ENCODE measurements at regions not wholly inside any gene's neighbourhood (a gene's known extent, or its start where the extent isn't known, plus 50 kb on each side); places are given as distances from the start of the nearest gene placed in this dataset.

- DNase-seq: no peak
Measured at GRCh38 chr6:87840324-87840723, 138.3 kb upstream of the AKIRIN2 start.

DNA sequence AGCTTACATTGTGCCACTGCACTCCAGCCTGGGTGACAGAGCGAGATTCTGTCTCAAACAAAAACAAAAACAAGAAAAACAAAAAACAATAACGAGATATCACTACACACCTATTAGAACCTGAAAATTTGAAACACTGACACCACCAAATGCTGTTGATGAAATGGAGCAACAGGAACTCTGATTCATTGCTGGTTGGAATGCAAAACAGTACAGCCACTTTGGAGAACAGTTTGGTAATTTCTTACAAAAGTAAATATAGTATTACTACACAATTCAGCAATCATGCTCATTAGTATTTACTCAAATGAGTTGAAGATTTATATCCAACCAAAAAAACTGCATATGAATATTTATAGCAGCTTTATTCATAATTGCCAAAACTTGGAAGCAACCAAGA, 135.8 kb upstream of the AKIRIN2 start:
- DNase-seq: no peak
- Mint-ChIP-seq H3K4me1 (no peaks in the 10 kb centered on the region), H3K9me3 (peaks cover 3 to 6% of the 10 kb centered on the region in 2 donors), H3K36me3 (peaks cover 2 to 4% of the 10 kb centered on the region in 2 donors), H3K4me3 (no peak overlapping the region), H3K27ac (no peak overlapping the region), H3K27me3 (no peaks in the 10 kb centered on the region)
- no peak for ATAC-seq (replicated peaks)

More at GRCh38 chr6:87840324-87840723, 138.3 kb upstream of the AKIRIN2 start:
- H3K9me3 Mint-ChIP-seq: peaks cover 3 to 6% of the 10 kb centered on the region in 2 donors
- H3K27ac Mint-ChIP-seq: no peak overlapping the region
- ATAC-seq (replicated peaks): no peak
- peaks cover 2 to 4% of the 10 kb centered on the region in 2 donors for H3K36me3 Mint-ChIP-seq
- H3K27me3 Mint-ChIP-seq: no peaks in the 10 kb centered on the region
- no peak overlapping the region for H3K4me3 Mint-ChIP-seq
- no peaks in the 10 kb centered on the region for H3K4me1 Mint-ChIP-seq

- no peaks in the 10 kb centered on the region for H3K27me3 Mint-ChIP-seq
- peaks cover 3 to 6% of the 10 kb centered on the region in 2 donors for H3K9me3 Mint-ChIP-seq
- H3K36me3 Mint-ChIP-seq: peaks cover 2 to 4% of the 10 kb centered on the region in 2 donors
- no peak for DNase-seq
- no peak overlapping the region for H3K27ac Mint-ChIP-seq
- no peak for ATAC-seq (replicated peaks)
- no peaks in the 10 kb centered on the region for H3K4me1 Mint-ChIP-seq
- H3K4me3 Mint-ChIP-seq: no peak overlapping the region
Measured at GRCh38 chr6:87837444-87837843, 135.4 kb upstream of the AKIRIN2 start.

- ATAC-seq (replicated peaks): peak; percentile 86 to 88
- no peaks in the 10 kb centered on the region for H3K9me3 Mint-ChIP-seq
- peak overlapping the region; percentile 83 to 87 for H3K4me3 Mint-ChIP-seq
- H3K27me3 Mint-ChIP-seq: peaks cover 0 to 5% of the 10 kb centered on the region in 2 donors
- peak overlapping the region; percentile 93 for H3K27ac Mint-ChIP-seq
- H3K4me1 Mint-ChIP-seq: peaks cover 1 to 16% of the 10 kb centered on the region in 2 donors
- no peak for DNase-seq
- H3K36me3 Mint-ChIP-seq: no peaks in the 10 kb centered on the region
Measured at GRCh38 chr6:87832025-87832825, 130.2 kb upstream of the AKIRIN2 start.

DNA sequence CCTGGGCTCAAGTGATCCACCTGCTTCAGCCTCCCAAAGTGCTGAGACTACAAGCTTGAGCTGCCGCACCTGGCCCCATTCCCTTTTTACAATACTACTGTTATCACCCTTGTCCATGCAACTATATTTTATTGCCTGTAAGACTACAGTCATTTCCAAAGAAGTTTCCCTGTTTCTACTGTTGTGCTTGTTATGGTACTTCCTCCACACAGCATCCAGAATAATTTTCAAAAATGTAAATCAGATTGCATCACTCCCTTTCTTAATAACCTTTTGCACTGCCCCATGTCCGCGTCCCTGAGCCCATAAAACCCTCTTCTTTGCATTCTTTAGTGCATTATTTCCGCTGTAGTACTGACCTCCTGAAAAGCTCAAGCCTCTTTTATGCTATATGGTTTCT, 128.9 kb upstream of the AKIRIN2 start:
- no peaks in the 10 kb centered on the region for H3K9me3 Mint-ChIP-seq
- DNase-seq (no peak), ATAC-seq (replicated peaks) (no peak)
- peaks cover 6 to 24% of the 10 kb centered on the region in 2 donors for H3K4me1 Mint-ChIP-seq
- no peak overlapping the region for H3K4me3 Mint-ChIP-seq
- no peaks in the 10 kb centered on the region for H3K36me3 Mint-ChIP-seq
- peaks cover 0 to 5% of the 10 kb centered on the region in 2 donors for H3K27me3 Mint-ChIP-seq
- no peak overlapping the region for H3K27ac Mint-ChIP-seq

- H3K27me3 Mint-ChIP-seq: peaks cover 0 to 5% of the 10 kb centered on the region in 2 donors
- H3K27ac Mint-ChIP-seq: no peak overlapping the region
- H3K4me3 Mint-ChIP-seq: no peak overlapping the region
- peaks cover 0 to 1% of the 10 kb centered on the region in 2 donors for H3K9me3 Mint-ChIP-seq
- ATAC-seq (replicated peaks) (no peak), DNase-seq (no peak)
- no peaks in the 10 kb centered on the region for H3K36me3 Mint-ChIP-seq
- H3K4me1 Mint-ChIP-seq: peaks cover 16 to 37% of the 10 kb centered on the region in 2 donors
Measured at GRCh38 chr6:87829622-87830121, 127.6 kb upstream of the AKIRIN2 start.

DNA sequence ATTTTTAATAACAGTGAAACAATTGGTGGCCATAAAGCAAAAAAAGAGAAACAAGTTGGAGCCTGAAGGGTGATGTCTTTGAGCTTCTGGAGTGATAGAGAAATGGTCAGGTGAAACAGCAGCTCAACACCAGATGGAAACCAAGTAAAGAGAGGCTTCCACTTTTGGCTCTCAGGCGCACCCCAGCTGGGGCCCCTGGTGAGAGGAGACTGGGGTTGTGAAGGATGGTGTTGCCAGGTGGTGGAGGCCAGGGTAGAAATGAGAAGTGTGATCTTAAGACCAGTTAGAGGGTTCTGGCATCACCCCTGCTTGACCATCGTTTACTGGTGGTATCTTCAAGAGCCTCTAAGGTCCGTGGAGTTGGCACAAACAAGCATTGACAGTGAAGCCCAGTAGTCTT, 126.0 kb upstream of the AKIRIN2 start:
- peaks cover 0 to 1% of the 10 kb centered on the region in 2 donors for H3K9me3 Mint-ChIP-seq
- peaks cover 16 to 37% of the 10 kb centered on the region in 2 donors for H3K4me1 Mint-ChIP-seq
- H3K36me3 Mint-ChIP-seq: no peaks in the 10 kb centered on the region
- DNase-seq (no peak), ATAC-seq (replicated peaks) (no peak)
- H3K4me3 Mint-ChIP-seq: no peak overlapping the region
- peaks cover 0 to 5% of the 10 kb centered on the region in 2 donors for H3K27me3 Mint-ChIP-seq
- H3K27ac Mint-ChIP-seq: peak overlapping the region; percentile 34

GRCh38 chr6:87827346-87827745, 125.3 kb upstream of the AKIRIN2 start:
- Mint-ChIP-seq H3K4me3 (no peak overlapping the region), H3K4me1 (peaks cover 16 to 37% of the 10 kb centered on the region in 2 donors), H3K9me3 (peaks cover 0 to 1% of the 10 kb centered on the region in 2 donors)

DNA sequence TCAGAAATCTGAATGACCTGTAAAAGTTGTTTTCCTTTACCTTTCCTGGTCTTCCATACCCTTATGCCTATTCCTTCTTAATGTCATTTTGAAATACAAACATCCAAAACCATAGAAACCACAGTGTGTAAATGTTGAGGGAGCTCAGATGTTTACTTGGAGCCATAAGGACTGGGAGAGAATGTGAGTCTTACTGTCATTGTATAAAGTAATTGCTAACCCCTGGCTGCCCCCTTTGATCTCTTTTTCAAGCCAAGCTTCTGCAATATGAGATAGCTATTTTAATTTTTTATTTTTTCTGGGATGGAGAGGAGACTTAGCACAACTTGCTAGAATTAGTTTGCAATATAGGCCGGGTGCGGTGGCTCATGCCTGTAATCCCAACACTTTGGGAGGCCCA, 124.4 kb upstream of the AKIRIN2 start:
- H3K27me3 Mint-ChIP-seq: peaks cover 0 to 5% of the 10 kb centered on the region in 2 donors
- H3K4me3 Mint-ChIP-seq: no peak overlapping the region
- ATAC-seq (replicated peaks): no peak
- DNase-seq: no peak
- H3K4me1 Mint-ChIP-seq: peaks cover 16 to 37% of the 10 kb centered on the region in 2 donors
- peaks cover 0 to 1% of the 10 kb centered on the region in 2 donors for H3K9me3 Mint-ChIP-seq
- no peaks in the 10 kb centered on the region for H3K36me3 Mint-ChIP-seq
- peak overlapping the region; percentile 66 for H3K27ac Mint-ChIP-seq

More at GRCh38 chr6:87827346-87827745, 125.3 kb upstream of the AKIRIN2 start:
- H3K27me3 Mint-ChIP-seq: peaks cover 0 to 5% of the 10 kb centered on the region in 2 donors
- no peak overlapping the region for H3K27ac Mint-ChIP-seq
- no peaks in the 10 kb centered on the region for H3K36me3 Mint-ChIP-seq
- DNase-seq (no peak), ATAC-seq (replicated peaks) (no peak)

DNA sequence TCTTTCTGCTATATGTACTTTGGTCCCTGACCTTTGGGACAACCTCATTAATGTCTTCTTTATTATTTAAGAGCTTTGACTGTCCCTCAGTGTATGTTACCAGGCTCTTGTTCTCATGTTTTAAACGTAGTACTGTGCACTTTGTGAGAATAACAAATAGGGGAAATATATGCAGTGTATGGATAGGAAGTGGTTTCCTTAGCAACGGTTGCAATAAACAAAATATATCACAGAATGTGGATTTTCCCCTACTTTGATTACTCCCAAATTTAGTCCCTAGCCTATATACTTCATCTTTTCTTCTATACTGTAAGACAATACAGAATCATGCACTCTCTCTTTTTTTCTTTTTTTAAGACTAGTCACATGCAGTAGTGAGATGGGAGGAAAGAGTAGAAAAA, 123.8 kb upstream of the AKIRIN2 start:
- Mint-ChIP-seq H3K36me3 (no peaks in the 10 kb centered on the region), H3K4me3 (no peak overlapping the region), H3K4me1 (peaks cover 16 to 37% of the 10 kb centered on the region in 2 donors), H3K9me3 (peaks cover 0 to 1% of the 10 kb centered on the region in 2 donors), H3K27me3 (peaks cover 0 to 5% of the 10 kb centered on the region in 2 donors), H3K27ac (no peak overlapping the region)
- ATAC-seq (replicated peaks) (peak; percentile 75 to 85), DNase-seq (no peak)

DNA sequence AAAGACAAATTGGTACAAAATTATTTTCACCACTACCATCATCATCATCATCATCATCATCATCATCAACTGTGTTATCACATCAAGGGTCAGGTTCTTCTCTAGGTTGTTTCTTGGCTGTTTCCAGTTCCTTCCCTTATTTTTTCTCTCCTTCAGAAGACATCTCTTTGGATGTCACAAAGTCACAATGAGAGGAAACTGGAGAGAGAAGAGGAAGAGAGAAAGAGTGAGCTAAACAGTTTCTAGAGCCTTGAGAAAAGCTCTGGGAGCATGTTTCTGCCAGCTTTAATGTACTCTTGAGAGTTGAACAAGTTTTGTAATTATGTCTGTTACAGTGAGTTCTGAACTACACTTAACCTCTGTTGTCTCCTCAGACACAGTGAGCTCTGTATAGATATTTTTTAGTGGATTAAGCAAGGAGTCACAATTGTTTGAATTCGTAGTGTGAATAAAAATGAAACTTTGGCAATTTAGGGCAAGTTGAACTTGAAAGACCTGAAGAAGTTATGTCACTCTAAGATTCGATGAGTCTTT, 123.0 kb upstream of the AKIRIN2 start:
- no peak overlapping the region for H3K4me3 Mint-ChIP-seq
- H3K36me3 Mint-ChIP-seq: no peaks in the 10 kb centered on the region
- peaks cover 16 to 33% of the 10 kb centered on the region in 2 donors for H3K4me1 Mint-ChIP-seq
- DNase-seq: no peak
- H3K27ac Mint-ChIP-seq: peak overlapping the region; percentile 6
- peaks cover 0 to 1% of the 10 kb centered on the region in 2 donors for H3K9me3 Mint-ChIP-seq
- H3K27me3 Mint-ChIP-seq: peaks cover 0 to under 1% of the 10 kb centered on the region in 2 donors
- ATAC-seq (replicated peaks): peak in 1 of 2 donors; percentile 30

DNA sequence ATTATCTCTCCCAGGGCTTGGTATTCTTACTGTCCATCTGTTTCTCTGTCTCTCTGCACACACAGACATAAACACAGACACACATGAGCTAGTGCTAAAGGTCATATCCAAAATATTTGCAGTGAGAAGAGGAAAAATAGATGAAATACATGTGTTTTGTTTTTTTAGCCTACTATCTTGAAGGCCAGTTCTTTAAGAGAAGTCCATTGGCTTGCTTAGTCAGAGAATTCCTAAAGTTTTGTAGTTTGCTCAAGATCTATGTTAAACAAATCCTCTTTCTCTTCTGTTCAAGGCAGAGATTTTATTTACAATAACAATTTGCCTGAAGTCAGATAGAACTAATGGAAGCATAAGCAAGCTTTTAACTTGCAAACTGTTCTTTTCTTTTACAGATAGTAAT, 120.0 kb upstream of the AKIRIN2 start:
- Mint-ChIP-seq H3K4me1 (peaks cover 15 to 22% of the 10 kb centered on the region in 2 donors), H3K27ac (no peak overlapping the region), H3K36me3 (no peaks in the 10 kb centered on the region), H3K4me3 (no peak overlapping the region), H3K9me3 (peaks cover 0 to 1% of the 10 kb centered on the region in 2 donors), H3K27me3 (no peaks in the 10 kb centered on the region)
- ATAC-seq (replicated peaks) (no peak), DNase-seq (no peak)

DNA sequence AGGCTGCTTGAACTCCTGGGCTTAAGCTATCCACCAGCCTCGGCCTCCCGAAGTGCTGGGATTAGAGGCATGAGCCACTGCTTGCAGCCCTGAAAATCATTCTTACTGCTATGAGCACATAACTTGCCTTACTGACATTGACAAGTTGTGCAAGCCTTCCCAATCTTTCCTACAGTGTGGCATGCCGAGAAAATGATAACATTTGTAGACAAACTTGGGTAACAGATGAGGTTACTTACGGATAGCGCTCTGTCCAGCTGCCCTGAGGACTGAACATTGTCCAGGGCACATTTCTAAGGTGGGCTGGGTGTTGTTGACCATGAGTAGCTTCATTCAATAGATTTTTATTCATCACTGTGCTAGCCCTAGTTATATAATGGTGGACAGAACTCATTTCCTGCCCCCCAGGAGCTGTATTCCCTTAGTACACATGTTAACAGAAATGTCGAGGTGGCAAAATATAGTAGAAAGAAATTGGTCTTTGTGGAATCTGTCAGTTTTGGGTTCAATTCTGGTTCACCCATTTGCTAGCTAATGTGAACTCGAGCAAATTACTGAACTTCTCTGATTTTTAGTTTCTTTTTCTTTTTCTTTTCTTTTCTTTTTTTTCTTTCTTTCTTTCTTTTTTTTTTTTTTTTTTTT, 118.4 kb upstream of the AKIRIN2 start:
- H3K9me3 Mint-ChIP-seq: peaks cover 0 to 4% of the 10 kb centered on the region in 2 donors
- DNase-seq (no peak), ATAC-seq (replicated peaks) (no peak)
- peaks cover 6 to 9% of the 10 kb centered on the region in 2 donors for H3K4me1 Mint-ChIP-seq
- H3K27me3 Mint-ChIP-seq: no peaks in the 10 kb centered on the region
- no peak overlapping the region for H3K4me3 Mint-ChIP-seq
- no peak overlapping the region for H3K27ac Mint-ChIP-seq
- H3K36me3 Mint-ChIP-seq: no peaks in the 10 kb centered on the region

DNA sequence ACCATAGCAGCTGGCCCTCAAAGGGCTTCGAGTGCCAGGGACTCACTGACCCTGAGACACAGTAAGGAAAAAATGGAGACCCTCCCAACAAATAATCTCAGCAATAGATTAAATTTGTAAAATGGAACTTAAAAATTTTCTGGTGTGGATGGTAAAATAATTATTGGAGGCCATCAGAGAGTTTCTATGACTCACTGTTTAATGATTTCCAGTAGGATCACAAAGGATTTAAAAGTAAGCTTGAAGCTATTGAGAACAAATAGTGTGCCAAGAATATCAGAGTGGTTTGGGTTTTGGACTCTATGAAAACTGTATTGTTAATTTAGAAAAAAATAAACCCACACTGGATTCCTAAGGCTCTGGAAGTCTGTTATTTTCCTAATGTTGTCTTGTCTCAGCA, 115.2 kb upstream of the AKIRIN2 start:
- H3K9me3 Mint-ChIP-seq: peaks cover 0 to 3% of the 10 kb centered on the region in 2 donors
- DNase-seq: no peak
- H3K4me3 Mint-ChIP-seq: no peak overlapping the region
- H3K27ac Mint-ChIP-seq: no peak overlapping the region
- no peak for ATAC-seq (replicated peaks)
- H3K27me3 Mint-ChIP-seq: peaks cover 3 to 9% of the 10 kb centered on the region in 2 donors
- H3K36me3 Mint-ChIP-seq: no peaks in the 10 kb centered on the region
- H3K4me1 Mint-ChIP-seq: no peaks in the 10 kb centered on the region
